HFFc6 (cell line): ENCODE measurements at regions not wholly inside any gene's neighbourhood (a gene's known extent, or its start where the extent isn't known, plus 50 kb on each side); places are given as distances from the start of the nearest gene placed in this dataset.

Source experiments
- DNase-seq: peaks from one replicate; pipeline ENCODE4 v3.0.0-alpha.2; 2018
- H3K27ac Mint-ChIP-seq: 2 replicates; pipeline ENCODE4 v1.8.0; 2020; ENCODE audit warnings: mild to moderate bottlenecking, mixed read lengths
- H3K27me3 Mint-ChIP-seq: 2 replicates; pipeline ENCODE4 v1.8.0; 2021; ENCODE audit warnings: mild to moderate bottlenecking, moderate library complexity, mixed read lengths; ENCODE audit not compliant: insufficient read depth
- H3K36me3 Mint-ChIP-seq: 2 replicates; pipeline ENCODE4 v1.8.0; 2021; ENCODE audit warnings: low read depth, mixed read lengths
- H3K4me1 Mint-ChIP-seq: 2 replicates; pipeline ENCODE4 v1.8.0; 2020; ENCODE audit warnings: low read depth, mixed read lengths
- H3K4me3 Mint-ChIP-seq: 2 replicates; pipeline ENCODE4 v1.8.0; 2020; ENCODE audit warnings: mild to moderate bottlenecking, moderate library complexity, mixed read lengths
- H3K9me3 Mint-ChIP-seq: 2 replicates; pipeline ENCODE4 v1.8.0; 2020; ENCODE audit warnings: mild to moderate bottlenecking, mixed read lengths
- TF ChIP-seq, protein P1 (sequence below): fragments of 200-600 bp; sonication (generic); IDR thresholded peaks from 2 replicates; pipeline ENCODE4 v1.5.0; 2021; ENCODE audit warnings: antibody characterized with exemption, mild to moderate bottlenecking

GRCh38 chr12:113634982-113635381 is 163.3 kb upstream of the LHX5 start:
- Mint-ChIP-seq H3K27ac (no peak overlapping the region), H3K4me1 (peaks cover 6% of the 10 kb centered on the region; the same call in 1 of the 2 replicates), H3K36me3 (no peaks in the 10 kb centered on the region), H3K9me3 (peaks cover 10% of the 10 kb centered on the region; the same call in 1 of the 2 replicates), H3K27me3 (peaks cover 22% of the 10 kb centered on the region), H3K4me3 (no peak overlapping the region)
- DNase-seq, result no peak
- TF ChIP-seq, protein P1, sequence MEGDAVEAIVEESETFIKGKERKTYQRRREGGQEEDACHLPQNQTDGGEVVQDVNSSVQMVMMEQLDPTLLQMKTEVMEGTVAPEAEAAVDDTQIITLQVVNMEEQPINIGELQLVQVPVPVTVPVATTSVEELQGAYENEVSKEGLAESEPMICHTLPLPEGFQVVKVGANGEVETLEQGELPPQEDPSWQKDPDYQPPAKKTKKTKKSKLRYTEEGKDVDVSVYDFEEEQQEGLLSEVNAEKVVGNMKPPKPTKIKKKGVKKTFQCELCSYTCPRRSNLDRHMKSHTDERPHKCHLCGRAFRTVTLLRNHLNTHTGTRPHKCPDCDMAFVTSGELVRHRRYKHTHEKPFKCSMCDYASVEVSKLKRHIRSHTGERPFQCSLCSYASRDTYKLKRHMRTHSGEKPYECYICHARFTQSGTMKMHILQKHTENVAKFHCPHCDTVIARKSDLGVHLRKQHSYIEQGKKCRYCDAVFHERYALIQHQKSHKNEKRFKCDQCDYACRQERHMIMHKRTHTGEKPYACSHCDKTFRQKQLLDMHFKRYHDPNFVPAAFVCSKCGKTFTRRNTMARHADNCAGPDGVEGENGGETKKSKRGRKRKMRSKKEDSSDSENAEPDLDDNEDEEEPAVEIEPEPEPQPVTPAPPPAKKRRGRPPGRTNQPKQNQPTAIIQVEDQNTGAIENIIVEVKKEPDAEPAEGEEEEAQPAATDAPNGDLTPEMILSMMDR, result no peak

DNA sequence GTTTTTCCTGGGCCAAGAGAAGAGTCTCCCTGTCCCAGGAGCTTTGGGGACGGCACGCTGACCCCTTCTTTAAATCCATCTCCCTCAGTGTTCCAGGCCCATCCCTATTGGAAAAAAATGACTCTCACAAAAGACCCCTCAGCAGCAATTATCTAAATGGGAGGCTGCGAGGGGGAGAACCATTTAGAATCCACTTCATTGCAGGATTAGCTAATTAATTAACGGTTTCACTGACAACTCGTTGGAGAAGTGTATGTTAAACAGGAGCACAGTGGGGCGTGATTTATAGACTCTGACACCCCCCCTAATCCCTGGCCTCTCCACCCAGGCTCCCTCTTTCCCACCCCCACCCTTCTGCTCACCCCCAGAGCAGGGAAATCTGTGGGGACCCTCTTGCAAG is 162.8 kb upstream of the LHX5 start:
- Mint-ChIP-seq H3K27ac (no peak overlapping the region), H3K4me3 (no peak overlapping the region), H3K4me1 (peaks cover 6% of the 10 kb centered on the region; the same call in 1 of the 2 replicates), H3K9me3 (peaks cover 10% of the 10 kb centered on the region; the same call in 1 of the 2 replicates), H3K27me3 (peaks cover 20% of the 10 kb centered on the region), H3K36me3 (no peaks in the 10 kb centered on the region)
- DNase-seq, result no peak
- TF ChIP-seq, protein P1, result no peak

GRCh38 chr12:113633678-113634332 is 162.1 kb upstream of the LHX5 start:
- Mint-ChIP-seq H3K4me1 (peaks cover 6% of the 10 kb centered on the region; the same call in 1 of the 2 replicates), H3K4me3 (no peak overlapping the region), H3K9me3 (peaks cover 10% of the 10 kb centered on the region; the same call in 1 of the 2 replicates), H3K27me3 (peaks cover 16% of the 10 kb centered on the region), H3K27ac (no peak overlapping the region), H3K36me3 (no peaks in the 10 kb centered on the region)
- no peak for DNase-seq
- TF ChIP-seq, protein P1, result no peak

DNA sequence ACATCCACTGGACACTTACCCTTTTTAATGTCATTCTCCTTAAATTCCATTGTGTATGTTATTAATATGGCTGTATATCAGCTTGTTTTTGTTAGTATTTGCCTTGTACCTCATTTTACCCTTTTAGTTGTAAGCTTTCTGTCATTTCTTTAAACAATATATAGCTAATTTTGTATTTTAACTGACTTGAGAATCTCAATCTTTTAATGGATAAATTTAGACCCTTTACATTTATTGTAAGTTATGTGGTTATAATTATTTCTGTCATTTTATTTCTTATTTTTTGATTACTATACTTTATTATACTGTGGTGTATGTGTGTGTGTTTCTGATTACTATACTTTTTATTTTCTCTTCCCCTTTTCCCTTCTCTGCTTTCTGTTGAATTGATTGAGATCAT is 159.0 kb upstream of the LHX5 start:
- peaks cover 16% of the 10 kb centered on the region; the same call in 1 of the 2 replicates for H3K9me3 Mint-ChIP-seq
- TF ChIP-seq, protein P1, result no peak
- DNase-seq, result no peak
- no peaks in the 10 kb centered on the region for H3K4me1 Mint-ChIP-seq
- H3K27ac Mint-ChIP-seq, result no peak overlapping the region
- peaks cover 11% of the 10 kb centered on the region for H3K27me3 Mint-ChIP-seq
- no peak overlapping the region for H3K4me3 Mint-ChIP-seq
- no peaks in the 10 kb centered on the region for H3K36me3 Mint-ChIP-seq

DNA sequence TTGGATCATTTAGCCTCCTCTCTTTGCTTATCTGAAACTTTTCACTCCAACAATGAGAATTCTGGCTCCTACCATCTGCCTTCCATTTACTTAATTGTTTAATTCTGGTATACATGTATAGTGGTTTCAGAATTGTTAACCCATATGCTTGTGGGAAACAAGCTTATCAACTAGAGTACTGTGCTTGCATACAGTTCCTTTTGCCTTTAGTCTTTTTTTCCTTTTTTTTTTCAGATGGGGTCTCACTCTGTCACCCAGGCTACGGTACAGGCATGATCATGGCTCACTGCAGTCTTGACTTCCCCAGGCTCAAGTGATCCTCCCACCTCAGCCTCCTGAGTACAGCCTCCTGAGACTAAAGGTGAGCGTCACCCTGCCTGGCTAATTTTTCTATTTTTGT is 153.8 kb upstream of the LHX5 start:
- DNase-seq, result no peak
- Mint-ChIP-seq H3K4me3 (no peak overlapping the region), H3K27ac (no peak overlapping the region), H3K4me1 (no peaks in the 10 kb centered on the region), H3K27me3 (peaks cover 4% of the 10 kb centered on the region), H3K36me3 (no peaks in the 10 kb centered on the region), H3K9me3 (peaks cover 13% of the 10 kb centered on the region; the same call in 1 of the 2 replicates)
- TF ChIP-seq, protein P1, result no peak
